ENCODE measurements at regions not wholly inside any gene's neighbourhood (a gene's known extent, or its start where the extent isn't known, plus 50 kb on each side); places are given as distances from the start of the nearest gene placed in this dataset.
"Not testable (repeated sequence)": the region's sequence is repeated elsewhere in the genome, so short reads cannot be mapped to it uniquely, and the experiment has no call there.

GRCh38 chr15:24054547-24055245 is 367.6 kb upstream of the NDN start:
- H3K27ac ChIP-seq (ENCODE audit: low read length): no peak overlapping the region
- WGBS (ENCODE audit: insufficient coverage): 63% methylated on average over 8 of the region's 10 CpGs
- peak; percentile 18 for DNase-seq
- H3K4me3 ChIP-seq (ENCODE audit: low read length): no peak overlapping the region
- H3K27me3 ChIP-seq (ENCODE audit: control insufficient read depth, insufficient read depth, low read length): no peaks in the 10 kb centered on the region
- H3K4me1 ChIP-seq (ENCODE audit: control insufficient read depth, insufficient read depth, low read length): no peaks in the 10 kb centered on the region
- H3K36me3 ChIP-seq (ENCODE audit: control insufficient read depth, insufficient read depth, low read length): no peaks in the 10 kb centered on the region
- H3K9me3 ChIP-seq (replicated peaks; ENCODE audit: control insufficient read depth, low read depth, low read length): peaks cover 4% of the 10 kb centered on the region

- H3K27me3 ChIP-seq (ENCODE audit: control insufficient read depth, insufficient read depth, low read length): no peaks in the 10 kb centered on the region
- WGBS (ENCODE audit: insufficient coverage): 54% methylated on average over 7 of the region's 10 CpGs
- no peak overlapping the region for H3K4me3 ChIP-seq (ENCODE audit: low read length)
- no peak overlapping the region for H3K27ac ChIP-seq (ENCODE audit: low read length)
- H3K36me3 ChIP-seq (ENCODE audit: control insufficient read depth, insufficient read depth, low read length): no peaks in the 10 kb centered on the region
- H3K9me3 ChIP-seq (replicated peaks; ENCODE audit: control insufficient read depth, low read depth, low read length): peaks cover 7% of the 10 kb centered on the region
- DNase-seq: peak; percentile 72
- peaks cover 2% of the 10 kb centered on the region for H3K4me1 ChIP-seq (ENCODE audit: control insufficient read depth, insufficient read depth, low read length)
These were observed 380.8 kb upstream of the NDN start for GRCh38 chr15:24067733-24068501.

GRCh38 chr15:24075420-24076089 is 388.4 kb upstream of the NDN start:
- peaks cover 11% of the 10 kb centered on the region for H3K9me3 ChIP-seq (replicated peaks; ENCODE audit: control insufficient read depth, low read depth, low read length)
- no peaks in the 10 kb centered on the region for H3K4me1 ChIP-seq (ENCODE audit: control insufficient read depth, insufficient read depth, low read length)
- DNase-seq: no peak
- WGBS (ENCODE audit: insufficient coverage): no CpG with 5 or more reads among the region's 2 CpGs
- no peak overlapping the region for H3K27ac ChIP-seq (ENCODE audit: low read length)
- no peaks in the 10 kb centered on the region for H3K27me3 ChIP-seq (ENCODE audit: control insufficient read depth, insufficient read depth, low read length)
- no peaks in the 10 kb centered on the region for H3K36me3 ChIP-seq (ENCODE audit: control insufficient read depth, insufficient read depth, low read length)
- H3K4me3 ChIP-seq (ENCODE audit: low read length): no peak overlapping the region

GRCh38 chr15:24076090-24076784 is 389.1 kb upstream of the NDN start:
- H3K4me3 ChIP-seq (ENCODE audit: low read length): no peak overlapping the region
- no CpG with 5 or more reads among the region's 1 CpG for WGBS (ENCODE audit: insufficient coverage)
- H3K36me3 ChIP-seq (ENCODE audit: control insufficient read depth, insufficient read depth, low read length): no peaks in the 10 kb centered on the region
- no peak overlapping the region for H3K27ac ChIP-seq (ENCODE audit: low read length)
- no peak for DNase-seq
- peaks cover 11% of the 10 kb centered on the region for H3K9me3 ChIP-seq (replicated peaks; ENCODE audit: control insufficient read depth, low read depth, low read length)
- H3K4me1 ChIP-seq (ENCODE audit: control insufficient read depth, insufficient read depth, low read length): no peaks in the 10 kb centered on the region
- H3K27me3 ChIP-seq (ENCODE audit: control insufficient read depth, insufficient read depth, low read length): no peaks in the 10 kb centered on the region

DNA sequence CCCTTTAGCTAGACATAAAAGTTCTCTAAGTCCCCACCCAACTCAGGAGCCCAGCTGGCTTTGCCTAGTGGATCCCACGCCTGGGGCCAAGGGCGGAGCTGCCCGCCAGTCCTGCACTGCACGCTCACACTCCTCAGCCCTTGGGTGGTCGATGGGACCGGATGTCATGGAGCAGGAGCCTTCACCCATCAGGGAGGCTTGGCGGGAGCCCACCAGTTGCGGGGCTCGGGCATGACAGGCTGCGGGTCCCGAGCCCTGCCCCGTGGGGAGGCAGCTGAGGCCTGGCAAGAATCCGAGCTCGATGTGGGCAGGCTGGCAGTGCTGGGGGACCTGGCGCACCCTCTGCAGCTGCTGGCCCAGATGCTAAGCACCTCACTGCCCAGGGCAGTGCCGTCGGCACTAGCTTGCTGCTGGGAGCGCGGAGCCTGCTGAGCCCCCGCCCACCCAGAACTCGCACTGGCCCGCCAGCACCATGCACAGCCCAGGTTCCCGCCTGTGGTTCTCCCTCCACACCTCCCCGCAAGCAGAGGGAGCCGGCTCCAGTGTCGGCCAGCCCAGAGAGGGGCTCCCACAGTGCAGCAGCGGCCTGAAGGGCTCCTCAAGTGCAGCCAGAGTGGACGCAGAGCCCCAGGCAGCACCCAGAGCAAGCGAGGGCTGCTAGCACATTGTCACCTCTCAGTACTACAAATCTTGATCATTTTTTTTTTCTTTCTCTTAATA is 391.4 kb upstream of the NDN start:
- no peaks in the 10 kb centered on the region for H3K4me1 ChIP-seq (ENCODE audit: control insufficient read depth, insufficient read depth, low read length)
- H3K9me3 ChIP-seq (replicated peaks; ENCODE audit: control insufficient read depth, low read depth, low read length): peaks cover 8% of the 10 kb centered on the region
- no peak overlapping the region for H3K4me3 ChIP-seq (ENCODE audit: low read length)
- DNase-seq: no peak
- no peak overlapping the region for H3K27ac ChIP-seq (ENCODE audit: low read length)
- 87% methylated on average over 27 of the region's 29 CpGs for WGBS (ENCODE audit: insufficient coverage)
- no peaks in the 10 kb centered on the region for H3K27me3 ChIP-seq (ENCODE audit: control insufficient read depth, insufficient read depth, low read length)
- H3K36me3 ChIP-seq (ENCODE audit: control insufficient read depth, insufficient read depth, low read length): no peaks in the 10 kb centered on the region

DNA sequence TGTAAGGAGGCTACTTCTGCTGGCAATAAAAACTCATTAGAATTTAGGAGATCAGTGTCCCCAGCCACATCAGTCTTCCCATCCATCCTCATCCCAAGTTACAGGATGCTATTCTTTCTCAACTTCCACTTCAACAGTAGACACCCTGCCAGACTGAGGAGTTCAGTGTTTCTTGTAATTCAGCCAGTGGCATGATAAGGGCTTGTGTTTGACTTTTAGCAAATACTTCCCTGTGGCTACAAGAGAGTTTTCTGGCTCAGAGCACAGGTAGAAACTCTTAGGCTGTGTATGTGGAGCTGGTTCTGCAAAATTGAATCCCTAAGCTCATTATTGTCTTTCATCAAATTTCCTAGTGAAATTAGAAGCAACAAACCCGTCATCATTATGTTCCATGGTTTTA is 401.8 kb upstream of the NDN start:
- H3K9me3 ChIP-seq (replicated peaks; ENCODE audit: control insufficient read depth, low read depth, low read length); H3K27me3 ChIP-seq (ENCODE audit: control insufficient read depth, insufficient read depth, low read length); H3K27ac ChIP-seq (ENCODE audit: low read length); H3K4me3 ChIP-seq (ENCODE audit: low read length); H3K4me1 ChIP-seq (ENCODE audit: control insufficient read depth, insufficient read depth, low read length); DNase-seq; H3K36me3 ChIP-seq (ENCODE audit: control insufficient read depth, insufficient read depth, low read length): not testable (repeated sequence)
- no CpG with 5 or more reads among the region's 1 CpG for WGBS (ENCODE audit: insufficient coverage)

DNA sequence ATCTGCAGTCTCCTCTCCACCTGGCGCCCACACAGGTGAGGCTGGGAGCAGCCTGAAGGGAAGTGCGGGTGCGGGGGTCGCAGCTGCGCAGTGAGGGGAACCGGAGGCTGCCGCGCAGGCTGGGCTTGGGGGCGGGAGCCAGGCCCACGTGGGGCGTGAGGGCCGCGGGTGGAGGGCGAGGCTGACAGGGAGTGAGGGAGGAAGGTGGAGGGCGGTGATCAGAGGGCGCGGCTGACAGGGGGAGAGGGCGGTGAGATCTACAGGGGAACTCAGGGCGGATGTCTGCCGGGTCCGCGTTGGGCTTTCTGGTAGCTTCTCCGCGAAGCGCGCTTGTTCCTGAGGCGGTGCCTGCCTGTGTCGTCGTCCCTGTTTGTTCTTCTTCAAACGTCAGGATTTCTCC is 414.4 kb upstream of the NDN start:
- not testable (repeated sequence) for H3K4me3 ChIP-seq (ENCODE audit: low read length); H3K9me3 ChIP-seq (replicated peaks; ENCODE audit: control insufficient read depth, low read depth, low read length); H3K4me1 ChIP-seq (ENCODE audit: control insufficient read depth, insufficient read depth, low read length); H3K27me3 ChIP-seq (ENCODE audit: control insufficient read depth, insufficient read depth, low read length); DNase-seq; H3K36me3 ChIP-seq (ENCODE audit: control insufficient read depth, insufficient read depth, low read length); H3K27ac ChIP-seq (ENCODE audit: low read length)
- WGBS (ENCODE audit: insufficient coverage): 37% methylated on average over 12 of the region's 30 CpGs

DNA sequence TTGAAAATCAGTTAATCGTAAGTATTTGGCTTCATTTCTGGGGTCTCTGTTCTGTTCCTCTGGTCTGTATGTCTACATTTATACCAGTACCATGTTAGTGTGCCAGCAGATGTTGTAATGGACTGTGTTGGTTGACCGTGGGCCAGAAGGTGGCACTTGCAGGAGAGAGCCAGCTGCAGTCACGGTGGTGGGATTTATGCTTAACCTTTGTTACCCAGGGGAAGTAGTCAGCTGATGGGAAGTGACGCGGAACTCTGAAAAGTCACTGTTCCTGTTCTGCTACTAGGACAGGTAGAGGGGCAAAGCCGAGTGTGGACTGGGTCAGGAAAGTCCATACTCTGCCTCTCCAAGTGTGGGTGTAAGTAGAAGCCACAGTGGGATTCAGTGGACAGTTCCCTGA is 420.4 kb upstream of the NDN start:
- WGBS (ENCODE audit: insufficient coverage): 71% methylated on average over 4 of the region's 6 CpGs
- H3K27ac ChIP-seq (ENCODE audit: low read length); H3K9me3 ChIP-seq (replicated peaks; ENCODE audit: control insufficient read depth, low read depth, low read length); H3K4me3 ChIP-seq (ENCODE audit: low read length); DNase-seq; H3K4me1 ChIP-seq (ENCODE audit: control insufficient read depth, insufficient read depth, low read length); H3K36me3 ChIP-seq (ENCODE audit: control insufficient read depth, insufficient read depth, low read length); H3K27me3 ChIP-seq (ENCODE audit: control insufficient read depth, insufficient read depth, low read length): not testable (repeated sequence)

DNA sequence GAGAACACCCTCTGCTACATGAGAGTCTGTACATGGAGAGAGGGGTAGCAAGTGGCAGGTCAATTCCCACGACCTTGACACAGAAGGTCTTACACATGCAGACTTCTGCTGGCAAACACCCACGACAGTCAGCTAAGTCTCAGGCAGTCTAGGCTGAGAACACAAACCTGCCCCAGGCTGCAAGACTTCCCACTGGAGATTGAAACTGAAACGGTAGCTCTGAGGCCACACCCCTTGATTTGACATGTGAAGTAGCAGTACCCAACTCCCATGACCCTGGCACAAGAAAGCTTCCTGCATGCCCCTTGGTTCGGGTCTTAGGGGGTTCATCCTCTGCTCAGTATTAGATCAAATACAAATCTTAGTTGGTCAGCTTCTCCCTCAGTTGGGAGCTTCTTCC is 420.8 kb upstream of the NDN start:
- not testable (repeated sequence) for H3K27me3 ChIP-seq (ENCODE audit: control insufficient read depth, insufficient read depth, low read length); H3K4me1 ChIP-seq (ENCODE audit: control insufficient read depth, insufficient read depth, low read length); H3K4me3 ChIP-seq (ENCODE audit: low read length); H3K27ac ChIP-seq (ENCODE audit: low read length); H3K36me3 ChIP-seq (ENCODE audit: control insufficient read depth, insufficient read depth, low read length); DNase-seq; H3K9me3 ChIP-seq (replicated peaks; ENCODE audit: control insufficient read depth, low read depth, low read length)
- WGBS (ENCODE audit: insufficient coverage): no CpG with 5 or more reads among the region's 4 CpGs

Data from muscle of leg (tissue), 3 donors.